Stimulated activated CD4-positive, alpha-beta T cell treated with anti-CD3 and anti-CD28 coated beads, Interleukin-2, amount 100 ng/mL, for 24 hours (primary cell): ENCODE measurements at regions not wholly inside any gene's neighbourhood (a gene's known extent, or its start where the extent isn't known, plus 50 kb on each side); places are given as distances from the start of the nearest gene placed in this dataset.
A peak's percentile ranks its signal among the peaks of the same experiment; 100 is the strongest.
"Not testable (repeated sequence)": the region's sequence is repeated elsewhere in the genome, so short reads cannot be mapped to it uniquely, and the experiment has no call there.

Experiments
- DNase-seq, 2 donors: peaks; one replicate each; pipeline ENCODE4 v3.0.0-alpha.2; 2020

DNA sequence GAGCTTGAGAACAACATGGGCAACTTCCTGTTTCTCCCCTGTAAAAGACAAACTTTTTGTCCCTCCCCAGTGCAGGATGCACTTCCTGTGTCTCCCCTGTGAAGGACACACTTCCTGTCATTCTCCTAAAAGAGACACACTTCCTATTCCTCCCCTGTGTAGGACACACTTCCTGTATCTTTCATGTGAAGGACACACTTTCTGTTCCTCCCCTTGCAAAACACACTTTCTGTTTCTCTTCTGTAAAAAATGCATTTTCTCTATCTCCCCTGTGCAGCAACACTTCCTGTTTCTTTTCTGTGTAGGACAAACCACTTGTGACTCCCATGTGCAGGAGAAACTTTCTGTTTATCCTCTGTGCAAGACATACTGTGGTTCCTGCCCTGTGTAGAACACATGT is 488.6 kb upstream of the USP9Y start:
- DNase-seq, result no peak

- no peak for DNase-seq
Observed at GRCh38 chrY:12215564-12216022, 485.4 kb upstream of the USP9Y start.

GRCh38 chrY:12230921-12231320 is 470.1 kb upstream of the USP9Y start:
- no peak for DNase-seq

- no peak for DNase-seq
Observed at GRCh38 chrY:12236399-12236798, 464.6 kb upstream of the USP9Y start.

DNA sequence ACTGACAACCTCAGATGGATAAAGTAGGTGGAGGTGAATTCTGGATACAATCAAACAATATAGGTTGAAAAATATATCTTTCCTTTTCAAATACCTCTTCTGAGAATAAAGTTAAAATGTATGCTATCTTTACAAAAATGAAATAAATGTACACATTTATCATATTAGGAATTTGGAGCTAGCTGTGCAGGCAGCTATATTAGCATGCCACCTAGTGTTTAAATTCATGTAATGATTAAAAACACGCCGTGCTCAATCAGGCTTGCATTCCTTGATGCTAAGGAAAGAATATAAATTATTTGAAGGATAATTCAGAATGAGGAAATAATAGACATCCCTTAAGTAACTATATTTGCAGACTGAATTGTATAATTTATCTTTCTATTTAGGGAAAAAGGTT is 460.7 kb upstream of the USP9Y start:
- DNase-seq, result not testable (repeated sequence)

- no peak for DNase-seq
Observed at GRCh38 chrY:12244146-12244545, 456.9 kb upstream of the USP9Y start.

GRCh38 chrY:12253756-12254155 is 447.3 kb upstream of the USP9Y start:
- no peak for DNase-seq

DNA sequence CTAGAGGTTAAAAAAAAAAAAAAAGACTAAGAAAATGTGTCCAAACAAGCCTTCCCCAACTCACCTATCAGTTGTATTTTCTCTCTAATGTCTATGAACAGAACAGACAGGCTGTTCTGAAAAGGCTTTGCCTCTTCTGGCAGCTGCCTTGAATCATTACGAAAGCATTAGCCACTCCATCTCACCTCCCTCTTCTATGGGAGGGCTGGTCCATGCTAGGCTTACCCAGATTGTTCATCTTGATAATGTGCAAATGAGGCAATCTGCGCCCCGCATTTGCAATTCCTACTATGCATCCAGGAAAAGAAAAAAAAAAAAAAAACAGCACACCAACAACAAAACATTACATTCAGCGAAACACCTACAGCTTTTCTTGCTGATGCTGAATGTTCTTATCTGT is 429.9 kb upstream of the USP9Y start:
- no peak for DNase-seq

DNA sequence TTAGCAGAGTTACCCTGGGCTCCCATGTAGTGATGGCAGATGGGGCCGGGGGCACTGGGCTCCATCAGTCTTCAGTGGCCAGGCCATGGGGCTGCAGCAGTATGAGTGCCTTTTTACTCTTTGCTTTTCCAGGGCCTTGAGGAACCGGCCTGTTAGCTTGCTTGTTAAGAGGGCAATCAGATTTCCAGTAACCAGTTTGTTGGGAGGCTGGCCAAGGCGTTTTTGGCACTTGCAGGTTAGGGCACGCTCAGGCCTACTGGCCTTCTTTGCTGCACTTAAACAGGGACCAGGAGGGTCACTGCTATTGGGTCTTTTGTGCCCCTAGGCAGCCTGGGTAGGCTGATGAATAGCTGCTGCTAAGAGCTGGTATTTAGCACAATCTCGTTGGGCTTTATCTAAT is 415.4 kb upstream of the USP9Y start:
- DNase-seq, result no peak

GRCh38 chrY:12288919-12289318 is 412.1 kb upstream of the USP9Y start:
- DNase-seq, result no peak

GRCh38 chrY:12289415-12289814 is 411.6 kb upstream of the USP9Y start:
- DNase-seq, result no peak

DNA sequence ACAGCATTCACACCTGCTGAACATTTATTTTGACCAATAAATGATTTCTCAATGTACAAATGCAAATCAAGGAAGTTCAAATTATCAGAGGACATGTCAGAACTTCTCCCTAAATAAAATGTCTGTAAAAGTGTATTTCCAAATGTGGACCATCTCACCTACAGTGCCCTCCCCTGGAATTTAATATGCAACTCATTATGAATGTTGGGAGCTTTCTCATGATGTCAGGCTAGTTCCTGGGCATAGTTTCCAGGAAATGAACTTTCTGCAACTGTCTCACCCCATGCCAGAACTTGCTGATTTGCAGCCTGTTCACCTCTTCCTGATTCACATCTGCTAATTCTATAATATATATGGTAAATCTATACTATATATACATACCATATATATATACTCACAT is 408.5 kb upstream of the USP9Y start:
- DNase-seq, result no peak

GRCh38 chrY:12296460-12296859 is 404.6 kb upstream of the USP9Y start:
- DNase-seq, result no peak

DNA sequence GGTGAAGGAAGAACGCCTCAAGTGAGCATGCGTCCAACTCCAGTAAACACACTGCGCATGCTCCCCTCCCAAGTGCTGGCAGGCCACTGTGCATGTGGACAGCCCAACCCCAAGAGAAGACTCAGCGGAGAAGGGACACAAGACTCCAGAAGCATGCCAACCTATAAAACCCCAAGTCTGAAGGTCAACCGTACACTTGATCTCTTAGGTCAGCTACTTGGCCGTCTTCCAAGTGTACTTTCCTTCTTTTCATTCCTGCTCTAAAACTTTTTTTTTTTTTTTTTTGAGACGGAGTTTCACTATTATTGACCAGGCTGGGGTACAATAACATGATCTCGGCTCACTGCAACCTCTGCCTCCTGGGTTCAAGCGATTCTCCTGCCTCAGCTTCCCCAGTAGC is 401.2 kb upstream of the USP9Y start:
- not testable (repeated sequence) for DNase-seq

- no peak for DNase-seq
Observed at GRCh38 chrY:12303464-12303863, 397.6 kb upstream of the USP9Y start.

DNA sequence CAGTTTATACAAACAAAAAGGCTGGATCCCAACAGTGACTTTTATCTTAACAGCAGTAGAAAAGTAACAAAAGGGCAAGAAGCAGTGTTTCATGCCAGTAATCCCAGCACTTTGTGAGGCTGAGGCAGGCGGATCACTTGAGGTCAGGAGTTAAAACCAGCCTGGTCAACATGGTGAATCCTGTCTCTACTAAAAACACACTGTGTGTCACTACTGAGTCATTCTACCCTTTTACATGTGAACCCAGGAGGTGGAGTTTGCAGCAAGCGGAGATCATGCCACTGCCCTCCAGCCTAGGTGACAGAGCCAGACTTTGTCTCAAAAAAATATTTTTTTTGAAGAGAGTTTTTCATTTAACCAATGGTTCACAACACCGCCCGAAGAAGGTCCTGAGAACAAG is 395.6 kb upstream of the USP9Y start:
- no peak for DNase-seq

- DNase-seq, result peak; percentile 3 to 15
Observed at GRCh38 chrY:12309212-12309611, 391.8 kb upstream of the USP9Y start.

DNA sequence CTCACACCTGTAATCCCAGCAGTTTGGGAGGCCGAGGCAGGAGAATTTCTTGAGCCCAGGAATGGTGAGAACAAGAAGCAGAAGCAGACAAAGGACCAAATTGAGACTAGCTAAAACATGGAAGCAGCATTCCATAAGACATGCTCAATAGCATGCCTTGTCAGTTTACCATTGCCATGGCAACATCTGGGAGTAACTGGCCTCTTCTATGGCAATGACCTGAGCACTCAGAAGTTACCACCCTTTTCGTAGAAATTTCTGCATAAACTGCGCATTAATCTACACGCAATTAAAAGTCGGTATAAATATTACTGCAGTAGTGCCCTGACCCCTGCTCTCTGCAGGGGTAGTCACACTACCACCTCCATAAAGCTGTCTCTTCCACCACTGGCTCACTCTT is 390.2 kb upstream of the USP9Y start:
- DNase-seq, result no peak

DNA sequence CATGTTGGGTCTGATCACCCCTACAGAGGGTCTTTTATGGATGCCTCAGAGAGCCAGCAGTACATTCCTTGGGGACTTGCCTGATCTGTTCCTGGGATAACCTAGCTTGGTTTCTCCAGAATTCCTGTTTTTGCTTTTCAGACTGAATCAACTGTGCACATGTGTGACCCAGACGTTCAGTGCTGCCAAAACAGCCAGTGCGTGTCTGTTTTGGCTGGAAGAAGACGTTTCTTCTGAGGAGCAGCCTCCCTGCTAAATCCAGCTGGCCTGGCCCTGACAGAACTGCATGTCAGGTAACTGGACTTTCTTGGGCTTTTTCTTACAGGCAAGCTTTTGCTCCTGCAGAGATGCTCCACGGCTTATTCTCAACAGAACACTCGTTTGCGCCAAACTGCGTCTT is 373.3 kb upstream of the USP9Y start:
- DNase-seq, result no peak

- DNase-seq, result not testable (repeated sequence)
Observed at GRCh38 chrY:12331917-12332316, 369.1 kb upstream of the USP9Y start.

DNA sequence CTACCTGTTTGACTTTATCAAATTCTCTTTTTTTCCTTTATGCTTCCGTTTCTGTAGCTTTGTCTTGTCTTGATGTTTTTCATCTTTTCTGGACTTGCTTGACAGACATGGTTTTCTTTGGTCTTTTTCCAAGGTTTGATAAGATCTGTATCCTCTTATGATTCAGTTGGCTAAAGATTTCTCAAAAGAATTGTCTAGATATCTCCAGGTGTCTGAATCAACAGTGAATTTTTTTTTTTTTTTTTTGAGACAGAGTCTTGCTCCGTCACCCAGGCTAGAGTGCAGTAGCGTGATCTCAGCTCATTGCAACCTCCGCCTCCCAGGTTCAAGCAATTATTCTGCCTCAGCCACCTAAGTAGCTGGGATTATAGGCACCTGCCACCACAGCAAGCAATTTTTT is 357.8 kb upstream of the USP9Y start:
- DNase-seq, result no peak

DNA sequence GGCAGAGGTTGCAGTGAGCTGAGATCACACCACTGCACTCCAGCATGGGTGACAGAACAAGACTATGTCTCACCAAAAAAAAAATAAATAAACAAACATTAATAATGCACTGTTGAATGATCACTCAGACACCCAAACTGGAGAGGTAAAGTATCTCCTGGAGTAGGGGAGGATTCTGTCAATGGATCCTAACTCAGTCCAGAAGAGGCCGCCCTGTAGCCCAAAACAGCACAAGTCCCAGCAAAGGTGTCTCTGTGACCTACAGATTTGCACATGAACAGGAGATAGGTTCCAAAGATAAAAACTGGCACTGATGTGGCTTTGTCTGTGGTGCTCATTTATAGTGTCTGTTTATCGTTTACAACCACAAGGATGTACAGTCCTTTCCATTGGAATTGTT is 352.9 kb upstream of the USP9Y start:
- DNase-seq, result no peak

DNA sequence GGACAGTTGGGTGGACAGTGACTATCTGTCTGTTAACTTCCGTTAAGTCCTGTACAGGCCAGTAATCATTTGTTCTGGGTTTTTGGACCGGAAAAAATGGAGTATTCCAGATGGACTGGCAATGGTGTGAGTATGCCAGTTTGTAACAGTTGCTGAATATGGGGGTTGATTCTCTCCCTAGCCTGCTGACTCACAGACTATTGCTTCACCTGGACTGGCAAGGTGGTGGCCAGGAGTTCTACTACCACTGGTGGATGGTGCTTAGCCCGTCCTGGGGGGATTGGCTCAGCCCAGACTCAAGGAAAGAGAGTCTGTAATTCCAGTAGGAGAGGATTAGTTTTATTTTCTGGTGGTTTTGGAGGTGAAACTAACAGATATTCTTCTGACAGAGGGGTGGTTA is 343.8 kb upstream of the USP9Y start:
- DNase-seq, result no peak

DNA sequence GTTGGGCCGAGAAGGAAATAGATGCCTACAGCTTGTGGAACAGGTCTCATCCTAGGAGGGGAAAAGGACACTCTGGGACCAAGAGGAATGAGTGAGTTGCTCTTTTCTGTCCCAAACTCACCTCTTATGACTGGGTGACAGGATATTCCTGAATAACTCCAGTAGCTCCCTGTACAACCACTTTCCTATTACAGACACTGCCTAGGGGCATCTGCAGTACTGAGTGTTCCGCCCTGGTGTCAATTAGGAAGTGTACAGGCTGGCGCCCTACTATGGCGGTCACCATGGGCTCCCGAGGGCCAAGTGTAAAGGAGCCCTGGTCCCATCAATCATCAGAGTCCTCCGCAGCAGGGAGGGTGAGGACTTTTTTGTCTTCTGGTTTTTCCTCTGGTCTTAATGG is 343.4 kb upstream of the USP9Y start:
- no peak for DNase-seq

GRCh38 chrY:12358337-12358736 is 342.7 kb upstream of the USP9Y start:
- no peak for DNase-seq

GRCh38 chrY:12359867-12360266 is 341.2 kb upstream of the USP9Y start:
- DNase-seq, result peak in 1 of 2 donors; percentile 0
